ENCODE measurements at regions not wholly inside any gene's neighbourhood (a gene's known extent, or its start where the extent isn't known, plus 50 kb on each side); places are given as distances from the start of the nearest gene placed in this dataset.
"Not testable (repeated sequence)": the region's sequence is repeated elsewhere in the genome, so short reads cannot be mapped to it uniquely, and the experiment has no call there.

DNA sequence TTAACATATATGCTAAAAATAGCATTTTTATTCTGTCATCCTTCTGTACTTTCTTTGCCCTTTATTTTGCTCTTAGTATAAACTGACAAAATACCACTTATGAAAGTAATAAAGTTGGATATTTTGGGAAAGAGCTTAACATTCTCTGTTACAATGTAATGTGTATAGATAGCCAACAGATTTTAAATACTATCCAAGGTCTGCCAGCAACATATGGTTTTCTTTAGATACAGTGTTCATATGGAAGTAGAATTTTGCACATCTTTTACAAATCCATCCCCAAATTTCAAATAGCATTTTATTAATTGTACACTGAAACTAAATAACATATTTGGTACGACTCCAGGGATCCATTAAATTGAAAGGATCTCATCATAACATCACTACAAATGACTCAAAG is 268.6 kb upstream of the PCDH18 start:
- no peaks in the 10 kb centered on the region for H3K27me3 Mint-ChIP-seq (ENCODE audit: low read depth in 3 of 3)
- peaks cover 0 to 27% (median 7%) of the 10 kb centered on the region in 6 donors for H3K9me3 Mint-ChIP-seq
- peak overlapping the region in 1 of 6 donors; percentile 80 for H3K27ac Mint-ChIP-seq
- H3K4me3 Mint-ChIP-seq, result no peak overlapping the region
- no peaks in the 10 kb centered on the region for H3K36me3 Mint-ChIP-seq
- no peaks in the 10 kb centered on the region for H3K4me1 Mint-ChIP-seq
- no peak for DNase-seq

DNA sequence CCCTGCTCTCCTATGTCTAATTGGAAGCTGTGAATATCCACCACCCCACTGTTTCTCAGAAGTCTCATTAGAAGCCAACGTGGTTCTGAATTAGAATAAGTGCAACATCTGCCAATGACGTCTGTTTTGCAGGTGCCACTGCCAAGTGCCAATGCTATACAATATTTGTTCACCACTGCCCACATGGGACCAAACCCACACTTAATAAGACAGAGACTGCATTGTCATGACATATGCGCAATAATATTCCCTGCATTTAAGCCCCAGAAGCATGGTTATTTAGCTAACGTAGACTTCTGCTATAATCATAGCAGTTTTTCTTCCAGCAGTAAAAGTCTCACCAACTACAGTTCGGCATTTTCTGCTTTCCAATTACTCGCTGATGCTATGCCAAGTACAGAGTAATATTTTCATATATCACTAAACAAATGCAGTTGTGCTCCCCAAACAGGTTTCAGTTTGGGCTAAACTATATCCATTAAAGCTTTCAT is 262.5 kb upstream of the PCDH18 start:
- Mint-ChIP-seq H3K4me3 (no peak overlapping the region), H3K36me3 (no peaks in the 10 kb centered on the region), H3K4me1 (no peaks in the 10 kb centered on the region), H3K9me3 (peaks cover 0 to 18% (median 10%) of the 10 kb centered on the region in 6 donors), H3K27ac (no peak overlapping the region), H3K27me3 (ENCODE audit: low read depth in 3 of 3) (no peaks in the 10 kb centered on the region)
- no peak for DNase-seq

DNA sequence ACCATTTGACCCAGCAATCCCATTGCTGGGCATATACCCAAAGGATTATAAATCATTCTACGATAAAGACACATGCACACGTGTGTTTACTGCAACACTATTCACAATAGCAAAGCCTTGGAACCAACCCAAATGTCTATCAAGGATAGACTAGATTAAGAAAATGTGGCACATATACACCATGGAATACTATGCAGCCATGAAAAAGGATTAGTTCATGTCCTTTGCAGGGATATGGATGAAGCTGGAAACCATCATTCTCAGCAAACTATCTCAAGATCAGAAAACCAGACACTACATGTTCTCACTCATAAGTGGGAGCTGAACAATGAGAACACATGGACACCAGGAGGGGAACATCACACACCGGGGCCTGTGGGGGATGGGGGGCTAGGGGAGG is 257.0 kb upstream of the PCDH18 start:
- not testable (repeated sequence) for H3K36me3 Mint-ChIP-seq; DNase-seq; H3K4me3 Mint-ChIP-seq; H3K27ac Mint-ChIP-seq; H3K4me1 Mint-ChIP-seq; H3K27me3 Mint-ChIP-seq (ENCODE audit: low read depth in 3 of 3)
- H3K9me3 Mint-ChIP-seq, result peaks cover 19 to 45% (median 31%) of the 10 kb centered on the region in 6 donors

DNA sequence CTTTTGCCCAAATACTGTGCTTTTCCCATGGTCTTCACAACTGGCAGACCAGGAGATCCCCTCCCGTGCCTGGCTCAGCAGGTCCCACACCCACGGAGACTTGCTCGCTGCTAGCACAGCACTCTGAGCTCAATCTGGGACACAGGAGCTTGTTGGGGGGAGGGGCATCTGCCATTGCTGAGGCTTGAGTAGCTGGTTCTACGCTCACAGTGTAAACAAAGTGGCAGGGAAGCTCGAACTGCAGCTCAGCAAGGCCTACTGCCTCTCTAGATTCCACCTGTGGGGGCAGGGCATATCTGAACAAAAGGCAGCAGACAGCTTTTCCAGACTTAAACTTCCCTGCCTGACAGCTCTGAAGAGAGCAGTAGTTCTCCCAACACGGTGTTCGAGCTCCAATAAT is 251.6 kb upstream of the PCDH18 start:
- not testable (repeated sequence) for H3K27me3 Mint-ChIP-seq (ENCODE audit: low read depth in 3 of 3); H3K27ac Mint-ChIP-seq; H3K4me3 Mint-ChIP-seq; H3K36me3 Mint-ChIP-seq; DNase-seq; H3K4me1 Mint-ChIP-seq
- peaks cover 29 to 56% (median 46%) of the 10 kb centered on the region in 6 donors for H3K9me3 Mint-ChIP-seq

DNA sequence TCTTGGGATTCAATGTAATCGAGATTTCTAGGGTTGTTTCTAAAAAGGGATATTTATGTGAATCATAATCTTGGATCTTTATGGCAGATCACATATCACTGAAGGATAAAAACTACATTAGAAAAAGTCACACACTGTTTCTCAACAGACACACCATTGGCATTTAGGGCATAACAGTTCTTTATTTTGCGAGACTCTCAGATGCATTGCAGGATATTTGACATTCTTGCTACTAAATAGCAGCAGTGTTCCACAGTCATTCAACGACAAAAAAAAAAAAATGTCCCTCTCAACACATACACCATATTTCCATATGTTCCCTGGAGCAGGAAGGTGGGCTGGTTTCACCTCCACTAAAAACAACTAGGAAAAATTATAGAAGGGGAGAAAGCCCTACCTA is 243.4 kb upstream of the PCDH18 start:
- Mint-ChIP-seq H3K4me1 (no peaks in the 10 kb centered on the region), H3K9me3 (peaks cover 10 to 24% (median 17%) of the 10 kb centered on the region in 6 donors), H3K36me3 (no peaks in the 10 kb centered on the region), H3K27me3 (ENCODE audit: low read depth in 3 of 3) (peaks cover 0 to 3% (median 0%) of the 10 kb centered on the region in 3 donors), H3K27ac (no peak overlapping the region), H3K4me3 (no peak overlapping the region)
- DNase-seq, result no peak

DNA sequence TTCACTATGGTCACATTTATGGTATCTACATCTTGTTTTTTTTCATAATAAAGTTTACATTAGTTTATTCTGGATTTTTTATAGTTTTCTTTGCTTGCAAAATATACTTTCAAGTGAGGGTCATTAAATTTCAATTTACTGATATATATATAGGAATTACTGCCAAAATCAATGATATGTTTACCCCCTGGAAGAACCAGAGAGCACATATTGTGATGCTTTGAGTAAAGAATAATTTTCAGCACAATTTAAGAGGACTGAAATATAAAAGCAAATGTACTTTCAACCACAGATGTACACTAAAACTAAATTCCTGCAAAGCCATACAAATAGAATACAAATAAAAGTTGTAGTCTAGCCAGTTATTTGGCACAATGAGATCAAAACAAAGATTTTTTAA is 242.2 kb upstream of the PCDH18 start:
- DNase-seq, result no peak
- no peaks in the 10 kb centered on the region for H3K4me1 Mint-ChIP-seq
- H3K27ac Mint-ChIP-seq, result no peak overlapping the region
- H3K9me3 Mint-ChIP-seq, result peaks cover 5 to 19% (median 11%) of the 10 kb centered on the region in 6 donors
- H3K27me3 Mint-ChIP-seq (ENCODE audit: low read depth in 3 of 3), result peaks cover 0 to 3% (median 0%) of the 10 kb centered on the region in 3 donors
- H3K4me3 Mint-ChIP-seq, result no peak overlapping the region
- no peaks in the 10 kb centered on the region for H3K36me3 Mint-ChIP-seq

DNA sequence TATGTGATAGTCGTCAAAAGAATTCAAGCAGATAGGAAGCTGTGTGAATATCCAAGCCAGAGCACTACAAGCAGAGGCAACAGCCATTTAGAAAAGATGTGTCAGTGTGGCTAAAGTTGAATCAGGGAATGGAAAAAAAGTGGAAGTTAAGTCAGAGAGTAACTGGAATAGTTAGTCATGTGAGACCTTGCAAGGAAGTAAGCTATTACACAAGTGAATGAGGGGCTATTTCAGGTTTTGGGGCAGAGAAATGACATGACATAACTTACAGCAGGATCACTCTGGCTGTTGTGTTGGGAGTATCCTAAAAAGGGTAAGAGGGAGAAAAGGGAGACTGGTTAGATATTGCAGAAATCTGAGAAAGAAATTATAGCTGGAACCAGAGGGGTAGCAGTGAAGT is 236.6 kb upstream of the PCDH18 start:
- H3K27me3 Mint-ChIP-seq (ENCODE audit: low read depth in 3 of 3), result peaks cover 0 to 2% (median 0%) of the 10 kb centered on the region in 3 donors
- peaks cover 4 to 28% (median 10%) of the 10 kb centered on the region in 6 donors for H3K9me3 Mint-ChIP-seq
- H3K4me1 Mint-ChIP-seq, result no peaks in the 10 kb centered on the region
- H3K27ac Mint-ChIP-seq, result no peak overlapping the region
- no peak for DNase-seq
- H3K36me3 Mint-ChIP-seq, result no peaks in the 10 kb centered on the region
- no peak overlapping the region for H3K4me3 Mint-ChIP-seq

DNA sequence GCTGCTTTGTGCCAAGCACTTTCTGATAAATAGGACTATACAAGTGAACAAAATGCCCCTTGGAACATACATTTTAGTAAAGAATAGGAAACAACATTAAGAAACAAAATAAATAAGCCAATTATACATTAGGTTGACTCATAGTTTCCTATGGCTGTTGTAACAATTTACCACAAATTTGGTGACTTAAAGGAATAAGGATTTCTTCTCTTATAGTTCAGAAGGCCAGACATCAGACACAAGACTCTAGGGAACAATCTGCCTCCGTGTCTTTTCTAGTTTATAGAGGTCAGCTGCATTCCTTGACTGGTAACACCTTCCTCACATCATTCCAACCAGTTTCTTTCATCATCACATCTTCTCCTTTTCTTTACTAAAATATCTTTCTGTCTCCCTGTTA is 235.9 kb upstream of the PCDH18 start:
- Mint-ChIP-seq H3K27me3 (ENCODE audit: low read depth in 3 of 3) (peaks cover 0 to 2% (median 0%) of the 10 kb centered on the region in 3 donors), H3K4me1 (no peaks in the 10 kb centered on the region), H3K27ac (no peak overlapping the region), H3K4me3 (no peak overlapping the region), H3K36me3 (no peaks in the 10 kb centered on the region), H3K9me3 (peaks cover 4 to 28% (median 10%) of the 10 kb centered on the region in 6 donors)
- no peak for DNase-seq

DNA sequence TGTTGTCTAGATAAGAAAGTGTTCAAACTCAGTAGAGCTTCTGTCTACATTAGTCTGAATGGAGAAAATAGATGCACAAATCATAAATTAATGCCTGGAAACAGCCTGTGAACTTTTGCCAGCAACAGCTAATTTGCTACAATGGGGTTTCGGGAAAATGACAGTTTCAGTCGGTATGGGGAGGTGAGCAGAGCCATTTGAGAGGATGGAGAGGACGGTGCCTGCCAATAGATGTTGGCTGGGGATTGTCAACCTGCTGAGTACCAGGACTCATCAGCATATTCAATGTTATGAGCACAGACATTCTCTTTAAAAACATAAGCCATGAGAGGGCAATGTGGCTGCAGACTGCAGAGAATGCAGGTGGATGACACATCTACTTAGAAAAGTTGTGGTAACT is 230.3 kb upstream of the PCDH18 start:
- DNase-seq, result no peak
- no peaks in the 10 kb centered on the region for H3K27me3 Mint-ChIP-seq (ENCODE audit: low read depth in 3 of 3)
- H3K27ac Mint-ChIP-seq, result no peak overlapping the region
- no peaks in the 10 kb centered on the region for H3K36me3 Mint-ChIP-seq
- no peak overlapping the region for H3K4me3 Mint-ChIP-seq
- H3K9me3 Mint-ChIP-seq, result peaks cover 4 to 29% (median 13%) of the 10 kb centered on the region in 6 donors
- no peaks in the 10 kb centered on the region for H3K4me1 Mint-ChIP-seq

DNA sequence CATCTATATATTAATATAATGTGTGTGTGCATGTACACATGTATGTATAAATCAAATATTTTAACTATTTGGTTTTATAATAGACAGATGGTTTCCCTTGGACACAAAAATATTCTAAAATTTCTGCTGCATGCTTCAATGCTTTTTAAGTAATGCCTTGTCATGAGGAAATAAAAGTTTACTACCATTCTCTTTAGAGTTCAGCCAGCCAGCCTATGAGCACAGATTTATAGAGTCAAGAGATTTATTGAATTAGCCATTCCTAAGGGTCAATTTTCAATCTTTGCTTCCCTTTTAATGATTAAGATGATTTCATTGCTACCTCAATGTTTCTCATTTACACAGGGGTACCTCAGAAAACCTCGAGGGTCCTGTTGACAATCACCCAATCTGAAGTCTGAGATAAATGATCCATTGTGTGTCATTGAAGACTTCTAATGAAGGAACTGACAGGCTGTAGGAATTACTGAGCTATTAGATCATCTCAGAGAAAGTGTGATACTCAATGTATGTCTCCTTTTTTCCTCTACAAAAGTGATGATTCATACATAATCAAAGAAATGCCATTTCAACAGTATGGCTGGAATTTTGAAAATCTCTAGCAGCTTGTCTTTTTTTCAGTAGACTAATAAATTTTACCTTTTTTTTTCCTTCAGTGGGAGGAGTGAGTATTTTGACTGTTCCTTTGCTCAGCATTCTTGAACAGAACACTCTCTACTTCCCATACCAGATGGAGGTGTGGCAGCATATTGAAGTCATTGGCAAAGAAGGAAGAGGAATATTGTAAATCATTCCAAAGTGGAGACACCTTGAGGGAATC is 222.6 kb upstream of the PCDH18 start:
- peaks cover 2 to 3% (median 2%) of the 10 kb centered on the region in 3 donors for H3K27me3 Mint-ChIP-seq (ENCODE audit: low read depth in 3 of 3)
- H3K9me3 Mint-ChIP-seq, result peaks cover 0 to 42% (median 17%) of the 10 kb centered on the region in 6 donors
- H3K4me3 Mint-ChIP-seq, result no peak overlapping the region
- DNase-seq, result no peak
- H3K27ac Mint-ChIP-seq, result no peak overlapping the region
- no peaks in the 10 kb centered on the region for H3K4me1 Mint-ChIP-seq
- no peaks in the 10 kb centered on the region for H3K36me3 Mint-ChIP-seq

DNA sequence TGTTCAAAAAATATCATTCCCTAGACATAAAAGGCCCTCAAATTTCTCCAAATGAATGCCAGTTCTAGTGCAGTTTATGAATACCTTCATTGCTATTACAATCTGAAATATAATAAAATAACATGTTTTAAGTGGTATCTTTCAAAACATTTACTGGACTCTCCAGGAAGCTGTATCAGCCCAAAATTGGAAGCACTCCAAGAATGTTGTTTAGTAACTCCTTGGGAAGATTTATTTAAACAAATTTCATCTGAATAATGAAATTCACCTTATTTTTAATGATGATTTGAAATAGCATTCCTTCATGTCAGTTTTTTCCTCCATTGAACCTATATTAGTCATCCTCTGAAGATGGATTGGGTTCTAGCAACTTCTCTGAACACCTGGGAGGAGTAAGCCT is 217.2 kb upstream of the PCDH18 start:
- Mint-ChIP-seq H3K27ac (no peak overlapping the region), H3K4me1 (no peaks in the 10 kb centered on the region), H3K36me3 (no peaks in the 10 kb centered on the region), H3K9me3 (peaks cover 2 to 53% (median 13%) of the 10 kb centered on the region in 6 donors), H3K4me3 (no peak overlapping the region), H3K27me3 (ENCODE audit: low read depth in 3 of 3) (peaks cover 0 to 3% (median 2%) of the 10 kb centered on the region in 3 donors)
- no peak for DNase-seq

DNA sequence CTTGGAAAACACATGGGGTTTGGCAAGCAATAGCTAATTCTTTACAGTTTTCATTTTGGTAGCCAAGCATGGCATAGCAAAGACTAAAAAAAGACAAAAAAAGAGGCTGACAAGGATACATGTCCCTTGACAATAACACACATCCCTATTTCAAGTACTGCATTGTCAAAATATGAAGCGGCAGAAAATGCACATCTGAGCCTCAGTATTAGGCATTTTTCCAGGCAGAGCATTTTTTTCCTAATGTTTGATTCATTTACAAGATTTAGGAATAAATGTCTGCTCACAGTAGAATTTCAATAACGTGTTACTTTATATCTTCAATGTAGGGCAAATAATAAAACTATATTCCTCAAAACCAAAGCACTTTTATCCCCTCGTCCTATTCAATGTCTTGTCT is 216.3 kb upstream of the PCDH18 start:
- peaks cover 2 to 61% (median 13%) of the 10 kb centered on the region in 6 donors for H3K9me3 Mint-ChIP-seq
- H3K27me3 Mint-ChIP-seq (ENCODE audit: low read depth in 3 of 3), result peaks cover 0 to 3% (median 2%) of the 10 kb centered on the region in 3 donors
- no peak overlapping the region for H3K27ac Mint-ChIP-seq
- no peak overlapping the region for H3K4me3 Mint-ChIP-seq
- DNase-seq, result no peak
- no peaks in the 10 kb centered on the region for H3K4me1 Mint-ChIP-seq
- H3K36me3 Mint-ChIP-seq, result no peaks in the 10 kb centered on the region

DNA sequence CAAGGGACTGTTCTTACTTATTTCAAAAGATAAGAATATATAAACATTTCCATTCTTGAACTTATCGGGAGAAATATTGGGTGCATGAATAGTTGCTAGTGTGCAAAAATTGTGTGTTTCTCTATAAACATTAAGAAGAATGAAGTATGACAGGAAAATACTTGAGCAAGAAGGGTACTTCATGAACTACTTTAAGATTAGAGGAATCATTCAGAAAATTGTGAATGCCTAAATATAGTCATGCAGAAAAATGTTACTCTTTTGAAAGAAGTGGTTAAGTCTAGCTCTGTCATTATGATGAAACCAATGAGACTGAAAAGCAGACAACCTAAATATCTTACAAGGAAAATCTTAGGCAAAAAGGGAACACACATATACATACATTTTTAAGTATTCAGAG is 207.8 kb upstream of the PCDH18 start:
- Mint-ChIP-seq H3K27me3 (ENCODE audit: low read depth in 3 of 3) (peaks cover 0 to 2% (median 0%) of the 10 kb centered on the region in 3 donors), H3K4me1 (no peaks in the 10 kb centered on the region), H3K4me3 (no peak overlapping the region), H3K9me3 (peaks cover 0 to 31% (median 14%) of the 10 kb centered on the region in 6 donors), H3K27ac (no peak overlapping the region), H3K36me3 (no peaks in the 10 kb centered on the region)
- no peak for DNase-seq

DNA sequence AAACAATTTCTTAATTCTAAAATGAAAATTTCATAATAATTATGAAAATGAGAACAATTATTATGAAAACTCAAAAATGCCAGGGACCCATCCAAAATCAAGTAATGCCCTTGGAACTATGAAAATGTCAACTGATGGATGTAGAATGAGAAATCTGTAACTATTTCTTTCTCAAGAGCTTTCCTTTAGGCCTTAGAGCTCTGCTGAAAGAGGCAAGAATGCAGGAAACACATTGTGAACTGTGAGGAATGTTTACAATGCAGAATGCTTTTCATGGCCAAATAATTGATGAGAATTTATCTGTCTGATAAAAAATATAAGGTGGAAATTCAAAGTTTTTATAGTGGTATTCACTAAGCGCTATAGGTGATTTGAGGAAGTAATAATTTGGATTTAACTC is 207.1 kb upstream of the PCDH18 start:
- Mint-ChIP-seq H3K36me3 (no peaks in the 10 kb centered on the region), H3K9me3 (peaks cover 5 to 30% (median 13%) of the 10 kb centered on the region in 6 donors), H3K27ac (no peak overlapping the region), H3K27me3 (ENCODE audit: low read depth in 3 of 3) (peaks cover 0 to 2% (median 0%) of the 10 kb centered on the region in 3 donors), H3K4me3 (no peak overlapping the region), H3K4me1 (no peaks in the 10 kb centered on the region)
- DNase-seq, result no peak
